MCF 10A (cell line): ENCODE measurements at regions not wholly inside any gene's neighbourhood (a gene's known extent, or its start where the extent isn't known, plus 50 kb on each side); places are given as distances from the start of the nearest gene placed in this dataset.

ENCODE experiments used
- BruUV-seq: library from RNA; stranded (reverse); fragments of 400-500 nt; replicated peaks from 2 replicates; lab custom pipeline; 2021; lab: Mats Ljungman, UMichigan
- CTCF ChIA-PET: fragments of 300-600 bp; sonication (Branson Sonifier 250); formaldehyde crosslinking; extraction: SDS; loops from one replicate; lab custom pipeline; 2021; ENCODE audit warnings: antibody characterized with exemption, inconsistent platforms; lab: Yijun Ruan, JAX
- POLR2A ChIA-PET: fragments of 300-600, 350-650 bp; sonication (Branson Sonifier 250); formaldehyde crosslinking; extraction: SDS; loops from one replicate; lab custom pipeline; 2020; ENCODE audit warnings: antibody characterized with exemption, inconsistent platforms; lab: Yijun Ruan, JAX
- DNase-seq: peaks from one replicate; pipeline ENCODE4 v3.0.0-alpha.2; 2018; ENCODE audit not compliant: unreplicated experiment
- H3K27ac Mint-ChIP-seq: one replicate; pipeline ENCODE4 v1.8.0; 2022; ENCODE audit warnings: mild to moderate bottlenecking, low read depth, mixed read lengths; ENCODE audit not compliant: unreplicated experiment
- H3K27me3 Mint-ChIP-seq: one replicate; pipeline ENCODE4 v1.8.0; 2022; ENCODE audit warnings: mixed read lengths; ENCODE audit not compliant: insufficient read depth, unreplicated experiment
- H3K36me3 Mint-ChIP-seq: one replicate; pipeline ENCODE4 v1.8.0; 2022; ENCODE audit warnings: mild to moderate bottlenecking, moderate library complexity, mixed read lengths; ENCODE audit not compliant: insufficient read depth, unreplicated experiment
- H3K4me1 Mint-ChIP-seq: one replicate; pipeline ENCODE4 v1.8.0; 2022; ENCODE audit warnings: mixed read lengths; ENCODE audit not compliant: insufficient read depth, unreplicated experiment
- H3K4me3 Mint-ChIP-seq: one replicate; pipeline ENCODE4 v1.8.0; 2022; ENCODE audit warnings: mild to moderate bottlenecking, moderate library complexity, mixed read lengths; ENCODE audit not compliant: unreplicated experiment
- H3K9me3 Mint-ChIP-seq: one replicate; pipeline ENCODE4 v1.8.0; 2022; ENCODE audit warnings: mixed read lengths; ENCODE audit not compliant: unreplicated experiment
- CTCF ChIP-seq: fragments of 200-600 bp; IDR thresholded peaks from one replicate; pipeline ENCODE4 v1.8.0; 2022; ENCODE audit warnings: antibody characterized with exemption, mild to moderate bottlenecking; ENCODE audit not compliant: unreplicated experiment
- intact Hi-C: fragments of 100-400 bp; cut with micrococcal nuclease; formaldehyde crosslinking; loops from 2 replicates; pipeline ENCODE4 v1.14.1; 2022

- Mint-ChIP-seq H3K4me1 (no peaks in the 10 kb centered on the region), H3K4me3 (no peak overlapping the region), H3K36me3 (no peaks in the 10 kb centered on the region), H3K27ac (no peak overlapping the region), H3K9me3 (peaks cover 32% of the 10 kb centered on the region), H3K27me3 (no peaks in the 10 kb centered on the region)
- BruUV-seq: no TSS peak
- DNase-seq: no peak
- intact Hi-C loops: no loop called here
- POLR2A ChIA-PET: no interaction called here
- TF ChIP-seq CTCF: no peak
- CTCF ChIA-PET: interaction anchor here (0.6 kb wide), 1 partner anchor 576 kb away, joined by 5 read pairs; no protein-coding TSS in a partner anchor
Observed at GRCh38 chr6:40302856-40303454, 284.2 kb downstream of the LRFN2 start.

GRCh38 chr6:40299681-40300080 is 287.5 kb downstream of the LRFN2 start:
- no peak for DNase-seq
- BruUV-seq: no TSS peak
- no peak for TF ChIP-seq CTCF
- intact Hi-C loops: no loop called here
- no peaks in the 10 kb centered on the region for H3K4me1 Mint-ChIP-seq
- H3K27me3 Mint-ChIP-seq: no peaks in the 10 kb centered on the region
- H3K4me3 Mint-ChIP-seq: no peak overlapping the region
- H3K9me3 Mint-ChIP-seq: peaks cover 23% of the 10 kb centered on the region
- no peaks in the 10 kb centered on the region for H3K36me3 Mint-ChIP-seq
- ChIA-PET POLR2A (no interaction called here), CTCF (interaction anchor here (0.6 kb wide), 1 partner anchor 728 kb away, joined by 3 read pairs; no protein-coding TSS in a partner anchor)
- no peak overlapping the region for H3K27ac Mint-ChIP-seq

DNA sequence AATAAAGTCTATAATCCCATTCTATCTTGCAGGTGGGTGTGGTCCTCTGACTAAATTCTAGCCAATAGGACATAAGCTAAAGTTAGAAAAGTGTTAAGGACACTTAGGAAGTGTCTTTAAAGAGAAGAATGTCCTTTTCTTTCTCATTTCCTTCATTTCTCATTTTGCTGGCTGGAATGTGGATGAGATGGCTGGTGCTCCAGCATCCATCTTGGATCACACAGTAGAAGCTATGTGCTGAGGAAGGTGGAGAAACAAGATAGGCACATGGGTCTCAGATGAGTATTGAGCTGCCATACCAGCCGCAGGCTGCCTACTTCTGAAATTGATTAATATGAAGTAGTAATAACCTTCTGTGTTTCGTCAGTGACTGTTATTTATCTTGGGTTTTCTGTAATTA is 289.0 kb downstream of the LRFN2 start:
- no peak for DNase-seq
- no TSS peak for BruUV-seq
- Mint-ChIP-seq H3K4me3 (no peak overlapping the region), H3K36me3 (no peaks in the 10 kb centered on the region), H3K27me3 (no peaks in the 10 kb centered on the region), H3K4me1 (no peaks in the 10 kb centered on the region), H3K27ac (no peak overlapping the region), H3K9me3 (peaks cover 30% of the 10 kb centered on the region)
- TF ChIP-seq CTCF: no peak
- intact Hi-C loops: no loop called here
- CTCF ChIA-PET: no interaction called here
- POLR2A ChIA-PET: no interaction called here

DNA sequence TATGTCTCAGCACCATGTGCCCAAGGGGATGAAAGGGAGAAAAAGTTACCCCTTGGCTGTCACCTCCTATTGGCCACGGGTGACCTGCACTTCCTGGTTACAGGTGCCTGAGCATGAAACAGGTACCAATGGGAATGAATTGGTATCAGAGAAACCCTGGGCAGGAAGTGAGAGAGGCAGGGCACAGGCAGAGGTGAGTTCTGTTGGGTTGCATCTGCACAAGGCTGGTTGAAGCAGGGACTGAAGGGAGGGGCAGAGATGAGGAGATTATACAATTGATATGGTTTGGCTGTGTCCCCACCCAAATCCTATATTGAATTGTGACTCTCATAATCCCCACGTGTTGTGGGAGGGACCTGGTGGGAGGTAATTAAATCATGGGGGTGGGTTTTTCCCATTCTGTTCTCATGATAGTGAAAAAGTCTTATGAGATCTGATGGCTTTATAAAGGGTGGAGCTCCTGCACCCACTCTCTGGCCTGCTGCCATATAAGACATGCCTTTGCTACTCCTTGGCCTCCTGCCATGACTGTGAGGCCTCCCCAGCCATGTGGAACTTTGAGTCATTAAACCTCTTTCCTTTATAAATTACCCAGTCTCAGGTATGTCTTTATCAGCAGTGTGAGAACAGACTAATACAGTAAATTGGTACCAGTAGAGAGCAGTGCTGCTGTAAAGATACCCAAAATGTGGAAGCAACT is 291.8 kb downstream of the LRFN2 start:
- Mint-ChIP-seq H3K27ac (no peak overlapping the region), H3K4me1 (no peaks in the 10 kb centered on the region), H3K4me3 (no peak overlapping the region), H3K27me3 (no peaks in the 10 kb centered on the region), H3K36me3 (no peaks in the 10 kb centered on the region), H3K9me3 (peaks cover 36% of the 10 kb centered on the region)
- POLR2A ChIA-PET: no interaction called here
- no peak for DNase-seq
- CTCF ChIA-PET: interaction anchor here (1.2 kb wide), 1 partner anchor 14 kb away, joined by 3 read pairs; no protein-coding TSS in a partner anchor
- BruUV-seq: no TSS peak
- no peak for TF ChIP-seq CTCF
- intact Hi-C loops: no loop called here
